Smooth muscle cell (in vitro differentiated cells): ENCODE measurements at regions not wholly inside any gene's neighbourhood (a gene's known extent, or its start where the extent isn't known, plus 50 kb on each side); places are given as distances from the start of the nearest gene placed in this dataset.

Experiments used
- DNase-seq: peaks from one replicate; lab custom pipeline; 2025; ENCODE audit not compliant: unreplicated experiment; lab: John Stamatoyannopoulos, UW
- H2AFZ ChIP-seq: fragments of 200-600 bp; sonication (generic); 2 replicates; pipeline ENCODE4 v1.6.0; 2016; ENCODE audit warnings: antibody characterized with exemption, low read depth, mild to moderate bottlenecking
- H3F3A ChIP-seq: fragments of 200-600 bp; sonication (generic); 2 replicates; pipeline ENCODE4 v1.6.0; 2017; ENCODE audit warnings: antibody characterized with exemption, low read depth
- H3K27ac ChIP-seq: fragments of 200-600 bp; sonication (generic); 2 replicates; pipeline ENCODE4 v1.5.1; 2016; ENCODE audit warnings: low read depth, mild to moderate bottlenecking
- H3K27me3 ChIP-seq: fragments of 200-600 bp; sonication (generic); 2 replicates; pipeline ENCODE4 v1.6.1; 2016; ENCODE audit warnings: low read depth, mild to moderate bottlenecking
- H3K36me3 ChIP-seq: fragments of 200-600 bp; sonication (generic); 2 replicates; pipeline ENCODE4 v1.5.1; 2016; ENCODE audit warnings: low read depth
- H3K4me1 ChIP-seq: fragments of 200-600 bp; sonication (generic); 2 replicates; pipeline ENCODE4 v1.5.1; 2016; ENCODE audit warnings: low read depth
- H3K4me2 ChIP-seq: fragments of 200-600 bp; sonication (generic); 2 replicates; pipeline ENCODE4 v1.6.0; 2016; ENCODE audit warnings: mild to moderate bottlenecking
- H3K4me3 ChIP-seq: fragments of 200-600 bp; sonication (generic); 2 replicates; pipeline ENCODE4 v1.5.1; 2016; ENCODE audit warnings: mild to moderate bottlenecking
- H3K79me2 ChIP-seq: fragments of 200-600 bp; sonication (generic); 2 replicates; pipeline ENCODE4 v1.6.0; 2016; ENCODE audit warnings: low read depth, mild to moderate bottlenecking
- H3K9ac ChIP-seq: fragments of 200-600 bp; sonication (generic); 2 replicates; pipeline ENCODE4 v1.6.0; 2016; ENCODE audit warnings: low read depth
- H3K9me3 ChIP-seq: fragments of 200-600 bp; sonication (generic); replicated peaks from 2 replicates; pipeline ENCODE4 v1.5.1; 2016; ENCODE audit warnings: low read depth
- H4K20me1 ChIP-seq: fragments of 200-600 bp; sonication (generic); 2 replicates; pipeline ENCODE4 v1.6.0; 2016; ENCODE audit warnings: low read depth
- WGBS: methylation state at CpG from one replicate; pipeline ENCODE4 v1.1.7; 2016; ENCODE audit warnings: low lambda C conversion rate; 5-methylcytosine and 5-hydroxymethylcytosine counted together
- TF ChIP-seq, protein P1 (sequence below): fragments of 200-600 bp; sonication (generic); IDR thresholded peaks from 2 replicates; pipeline ENCODE4 v1.5.1; 2017; ENCODE audit warnings: borderline replicate concordance, mild to moderate bottlenecking, antibody characterized with exemption; ENCODE audit not compliant: insufficient read depth, poor library complexity, severe bottlenecking

GRCh38 chr13:82766732-82767321 lies 1115.4 kb downstream of the SLITRK1 start:
- Histone ChIP-seq H3K4me2 (no peak overlapping the region), H3K9ac (no peak overlapping the region), H2AFZ (no peak overlapping the region), H3F3A (no peaks in the 10 kb centered on the region), H3K27me3 (no peaks in the 10 kb centered on the region), H3K9me3 (no peaks in the 10 kb centered on the region), H3K36me3 (no peaks in the 10 kb centered on the region), H3K4me1 (no peaks in the 10 kb centered on the region), H3K4me3 (no peak overlapping the region), H3K79me2 (no peaks in the 10 kb centered on the region), H4K20me1 (no peaks in the 10 kb centered on the region), H3K27ac (no peak overlapping the region)
- 68% methylated on average over 4 of the region's 4 CpGs for WGBS
- no peak for DNase-seq
- TF ChIP-seq, protein P1, sequence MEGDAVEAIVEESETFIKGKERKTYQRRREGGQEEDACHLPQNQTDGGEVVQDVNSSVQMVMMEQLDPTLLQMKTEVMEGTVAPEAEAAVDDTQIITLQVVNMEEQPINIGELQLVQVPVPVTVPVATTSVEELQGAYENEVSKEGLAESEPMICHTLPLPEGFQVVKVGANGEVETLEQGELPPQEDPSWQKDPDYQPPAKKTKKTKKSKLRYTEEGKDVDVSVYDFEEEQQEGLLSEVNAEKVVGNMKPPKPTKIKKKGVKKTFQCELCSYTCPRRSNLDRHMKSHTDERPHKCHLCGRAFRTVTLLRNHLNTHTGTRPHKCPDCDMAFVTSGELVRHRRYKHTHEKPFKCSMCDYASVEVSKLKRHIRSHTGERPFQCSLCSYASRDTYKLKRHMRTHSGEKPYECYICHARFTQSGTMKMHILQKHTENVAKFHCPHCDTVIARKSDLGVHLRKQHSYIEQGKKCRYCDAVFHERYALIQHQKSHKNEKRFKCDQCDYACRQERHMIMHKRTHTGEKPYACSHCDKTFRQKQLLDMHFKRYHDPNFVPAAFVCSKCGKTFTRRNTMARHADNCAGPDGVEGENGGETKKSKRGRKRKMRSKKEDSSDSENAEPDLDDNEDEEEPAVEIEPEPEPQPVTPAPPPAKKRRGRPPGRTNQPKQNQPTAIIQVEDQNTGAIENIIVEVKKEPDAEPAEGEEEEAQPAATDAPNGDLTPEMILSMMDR: no peak

DNA sequence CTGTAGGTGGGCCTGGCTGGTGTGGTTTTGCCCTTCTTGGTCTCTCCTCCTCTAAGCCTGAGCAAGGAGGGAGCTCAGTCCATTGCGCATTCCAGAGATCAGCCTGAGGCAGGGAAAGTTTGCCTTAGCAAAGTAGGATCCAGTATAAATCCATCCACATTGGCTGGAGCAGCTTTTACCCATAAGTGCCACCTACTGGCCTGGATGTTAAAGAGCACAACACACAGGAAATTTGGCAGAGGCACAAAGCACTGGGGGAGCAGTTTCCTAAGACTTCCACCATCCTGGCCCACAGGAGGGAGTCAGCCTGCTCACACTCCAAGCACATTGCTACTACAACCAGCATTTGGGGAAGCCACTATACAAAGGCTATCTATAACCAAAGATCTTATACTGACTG lies 1124.2 kb downstream of the SLITRK1 start:
- no peaks in the 10 kb centered on the region for H4K20me1 ChIP-seq
- no peak overlapping the region for H3K4me2 ChIP-seq
- TF ChIP-seq, protein P1: peak; percentile 30
- 80% methylated on average over 1 of the region's 1 CpG for WGBS
- H3K4me3 ChIP-seq: no peak overlapping the region
- H3K79me2 ChIP-seq: no peaks in the 10 kb centered on the region
- no peaks in the 10 kb centered on the region for H3K9me3 ChIP-seq
- no peaks in the 10 kb centered on the region for H3K36me3 ChIP-seq
- no peak overlapping the region for H2AFZ ChIP-seq
- H3K4me1 ChIP-seq: no peaks in the 10 kb centered on the region
- H3K27ac ChIP-seq: no peak overlapping the region
- no peak for DNase-seq
- no peaks in the 10 kb centered on the region for H3F3A ChIP-seq
- H3K9ac ChIP-seq: no peak overlapping the region
- H3K27me3 ChIP-seq: no peaks in the 10 kb centered on the region

DNA sequence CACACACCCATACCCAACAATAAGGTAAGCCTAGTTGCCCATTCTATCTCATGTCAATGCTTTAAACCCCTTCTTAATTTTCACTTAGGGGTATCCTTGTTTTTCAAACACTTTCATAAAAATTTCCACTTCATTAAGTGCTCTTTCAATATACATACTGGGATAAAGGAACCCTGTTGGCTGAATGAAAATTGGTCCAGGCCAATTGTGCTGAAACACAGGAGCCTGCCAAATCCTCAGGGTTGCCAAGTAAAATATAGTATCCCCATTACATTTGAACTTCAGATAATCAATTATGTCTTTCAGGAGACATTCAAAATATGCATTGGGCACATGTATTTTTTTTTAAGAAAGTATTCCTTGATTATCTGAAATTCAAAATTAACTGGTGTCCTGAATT lies 1131.1 kb downstream of the SLITRK1 start:
- no peak overlapping the region for H3K9ac ChIP-seq
- H3K4me1 ChIP-seq: peaks cover 19% of the 10 kb centered on the region
- H3K9me3 ChIP-seq: no peaks in the 10 kb centered on the region
- H3K4me2 ChIP-seq: no peak overlapping the region
- no peak overlapping the region for H3K4me3 ChIP-seq
- no peaks in the 10 kb centered on the region for H3F3A ChIP-seq
- H3K27ac ChIP-seq: no peak overlapping the region
- H3K36me3 ChIP-seq: no peaks in the 10 kb centered on the region
- H4K20me1 ChIP-seq: no peaks in the 10 kb centered on the region
- no peaks in the 10 kb centered on the region for H3K79me2 ChIP-seq
- TF ChIP-seq, protein P1: no peak
- H3K27me3 ChIP-seq: no peaks in the 10 kb centered on the region
- H2AFZ ChIP-seq: no peak overlapping the region
- no peak for DNase-seq

DNA sequence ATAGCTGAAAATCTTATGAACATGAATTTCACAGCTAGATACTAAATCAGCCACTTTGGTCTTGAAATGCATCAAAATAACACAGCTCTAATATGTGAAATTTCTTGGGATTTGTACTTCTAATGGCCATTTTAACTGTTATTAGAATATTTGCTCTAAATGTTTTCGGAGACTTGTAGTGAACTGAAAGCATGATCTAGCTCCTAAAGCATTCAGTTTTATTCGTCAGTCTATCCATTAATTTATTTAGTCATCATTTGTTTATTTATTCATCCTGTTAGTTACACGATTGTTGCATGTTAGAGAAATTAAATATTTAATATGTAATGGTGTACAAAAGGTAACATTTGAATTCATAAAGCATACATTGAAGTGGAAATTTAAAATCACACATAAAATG lies 1132.7 kb downstream of the SLITRK1 start:
- no peak overlapping the region for H3K4me2 ChIP-seq
- 90% methylated on average over 3 of the region's 3 CpGs for WGBS

More for the DNA sequence above, 1132.7 kb downstream of the SLITRK1 start:
- TF ChIP-seq, protein P1: no peak
- H3K4me1 ChIP-seq: peaks cover 19% of the 10 kb centered on the region
- no peaks in the 10 kb centered on the region for H3K79me2 ChIP-seq
- H3K36me3 ChIP-seq: no peaks in the 10 kb centered on the region
- no peaks in the 10 kb centered on the region for H3F3A ChIP-seq
- no peak for DNase-seq
- no peaks in the 10 kb centered on the region for H3K27me3 ChIP-seq
- H3K9me3 ChIP-seq: no peaks in the 10 kb centered on the region
- no peak overlapping the region for H3K4me3 ChIP-seq
- no peak overlapping the region for H3K9ac ChIP-seq
- H3K27ac ChIP-seq: no peak overlapping the region
- no peak overlapping the region for H2AFZ ChIP-seq
- no peaks in the 10 kb centered on the region for H4K20me1 ChIP-seq
